ENCODE measurements at regions not wholly inside any gene's neighbourhood (a gene's known extent, or its start where the extent isn't known, plus 50 kb on each side); places are given as distances from the start of the nearest gene placed in this dataset.
"Not testable (repeated sequence)": the region's sequence is repeated elsewhere in the genome, so short reads cannot be mapped to it uniquely, and the experiment has no call there.

DNA sequence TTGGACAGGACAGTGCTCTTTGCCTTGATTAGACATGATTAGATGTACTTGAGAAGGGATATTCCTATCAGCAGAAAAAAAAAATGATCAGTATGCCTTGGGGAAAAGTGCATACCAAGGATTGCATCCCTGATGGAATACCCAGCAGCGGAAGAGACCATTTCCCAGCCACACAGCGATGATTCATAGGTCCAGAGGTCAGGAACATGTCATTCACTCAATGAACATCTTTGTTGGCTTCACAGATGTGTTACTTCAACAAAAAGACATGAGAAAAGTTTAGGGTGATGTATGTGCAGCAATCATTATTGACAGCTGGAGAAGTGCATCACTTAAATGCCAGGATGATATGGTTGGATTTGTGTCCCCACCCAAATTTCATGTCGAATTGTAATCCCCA, 293.5 kb downstream of the ZNF674 start:
- DNase-seq (no peak), ATAC-seq (no peak)
- intact Hi-C loops (cut with micrococcal nuclease): no loop called here

GRCh38 chrX:46250151-46250550, 295.1 kb downstream of the ZNF674 start:
- intact Hi-C loops (cut with micrococcal nuclease): no loop called here
- peak; percentile 36 for ATAC-seq

DNA sequence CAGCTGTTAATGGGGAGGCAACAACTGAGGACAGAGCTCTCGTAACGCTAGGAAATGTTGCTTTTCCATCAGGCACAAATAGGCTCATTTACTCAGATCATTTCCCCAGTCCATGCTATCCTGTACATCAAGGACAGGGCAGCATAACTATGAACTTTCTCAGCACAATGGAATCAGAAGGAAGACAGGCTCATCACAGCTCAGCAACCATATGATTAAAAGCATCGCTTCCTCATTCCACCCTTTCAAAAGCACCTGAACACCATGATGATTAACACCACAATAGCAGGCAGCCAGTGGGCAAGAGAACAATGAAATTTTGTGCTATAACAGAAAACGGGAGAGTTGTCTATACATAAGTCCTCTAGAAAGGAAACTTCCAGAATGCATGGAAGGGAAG, 297.8 kb downstream of the ZNF674 start:
- intact Hi-C loops (cut with micrococcal nuclease): no loop called here
- ATAC-seq (no peak), DNase-seq (no peak)

More at GRCh38 chrX:46250151-46250550, 295.1 kb downstream of the ZNF674 start:
- DNase-seq: no peak

- intact Hi-C loops (cut with micrococcal nuclease): no loop called here
- DNase-seq: no peak
- ATAC-seq: no peak
Observed at GRCh38 chrX:46244451-46244850, 300.8 kb downstream of the ZNF674 start.

- intact Hi-C loops (cut with micrococcal nuclease): no loop called here
- DNase-seq (no peak), ATAC-seq (no peak)
Observed at GRCh38 chrX:46236411-46236810, 308.8 kb downstream of the ZNF674 start.

GRCh38 chrX:46235778-46236177, 309.4 kb downstream of the ZNF674 start:
- intact Hi-C loops (cut with micrococcal nuclease): no loop called here
- DNase-seq (no peak), ATAC-seq (no peak)

GRCh38 chrX:46234775-46235174, 310.4 kb downstream of the ZNF674 start:
- intact Hi-C loops (cut with micrococcal nuclease): no loop called here
- no peak for ATAC-seq
- DNase-seq: no peak

- ATAC-seq (no peak), DNase-seq (no peak)
- intact Hi-C loops (cut with micrococcal nuclease): no loop called here
Observed at GRCh38 chrX:46228389-46228788, 316.8 kb downstream of the ZNF674 start.

DNA sequence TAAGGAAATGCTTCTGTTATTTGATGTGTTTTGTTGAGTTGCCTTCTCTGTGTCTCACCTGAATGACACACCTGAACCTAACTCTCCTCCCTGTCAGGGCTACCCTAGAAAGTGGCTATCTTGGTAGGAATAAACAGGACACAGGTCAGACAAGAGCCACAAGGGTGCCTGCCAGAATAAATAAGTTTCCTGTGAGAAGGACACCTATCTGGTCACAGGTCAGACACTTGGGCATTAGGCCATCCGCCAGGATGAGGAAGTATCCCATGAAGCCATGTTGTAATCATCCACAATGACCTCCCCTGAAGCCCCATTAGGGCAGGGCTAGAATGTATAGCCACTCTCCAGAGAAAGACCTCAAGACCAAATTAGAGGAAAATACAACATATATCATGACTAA, 318.8 kb downstream of the ZNF674 start:
- DNase-seq (no peak), ATAC-seq (no peak)
- intact Hi-C loops (cut with micrococcal nuclease): no loop called here

- intact Hi-C loops (cut with micrococcal nuclease): not testable (repeated sequence)
Observed at GRCh38 chrX:46223499-46223898, 321.7 kb downstream of the ZNF674 start.

DNA sequence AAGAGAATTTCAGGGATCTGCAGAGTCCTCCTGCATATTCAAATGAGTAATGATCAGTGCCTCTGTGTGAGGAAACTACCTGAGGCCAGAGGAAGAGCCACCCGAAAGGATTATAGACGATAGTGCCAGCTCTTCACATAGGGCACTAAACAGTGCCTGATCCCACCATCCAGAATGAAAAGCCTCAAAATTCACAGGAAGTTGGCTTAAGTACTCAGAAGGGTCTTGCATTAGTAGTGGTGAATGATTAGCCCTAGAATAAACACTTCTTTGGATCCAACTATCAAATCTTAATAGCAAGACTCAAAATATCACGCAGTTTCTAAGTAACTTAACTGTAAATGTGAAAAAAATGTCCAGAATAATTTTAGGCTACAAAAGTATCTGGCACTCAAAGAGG, 324.4 kb downstream of the ZNF674 start:
- DNase-seq: no peak
- no peak for ATAC-seq
- intact Hi-C loops (cut with micrococcal nuclease): no loop called here

More at GRCh38 chrX:46223499-46223898, 321.7 kb downstream of the ZNF674 start:
- DNase-seq, ATAC-seq: not testable (repeated sequence)

DNA sequence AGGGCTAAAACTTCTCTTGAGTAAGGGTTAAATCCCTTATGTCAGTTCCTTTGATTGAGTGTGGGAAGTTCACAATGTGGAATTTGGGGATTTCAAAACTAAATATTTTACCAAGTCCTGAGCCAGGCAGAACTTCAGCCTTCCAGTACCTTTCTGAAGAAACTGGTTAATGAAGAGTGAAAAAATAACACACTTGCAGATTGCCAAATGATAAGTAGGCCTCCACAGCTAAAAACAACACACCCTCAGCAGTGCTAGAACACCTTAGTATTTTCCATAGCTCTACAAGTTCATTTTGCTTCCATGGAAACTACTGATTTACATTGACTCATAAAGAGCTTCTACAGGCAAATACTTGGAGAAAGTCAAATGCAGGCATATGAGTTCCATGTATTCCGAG, 326.8 kb downstream of the ZNF674 start:
- ATAC-seq: no peak

DNA sequence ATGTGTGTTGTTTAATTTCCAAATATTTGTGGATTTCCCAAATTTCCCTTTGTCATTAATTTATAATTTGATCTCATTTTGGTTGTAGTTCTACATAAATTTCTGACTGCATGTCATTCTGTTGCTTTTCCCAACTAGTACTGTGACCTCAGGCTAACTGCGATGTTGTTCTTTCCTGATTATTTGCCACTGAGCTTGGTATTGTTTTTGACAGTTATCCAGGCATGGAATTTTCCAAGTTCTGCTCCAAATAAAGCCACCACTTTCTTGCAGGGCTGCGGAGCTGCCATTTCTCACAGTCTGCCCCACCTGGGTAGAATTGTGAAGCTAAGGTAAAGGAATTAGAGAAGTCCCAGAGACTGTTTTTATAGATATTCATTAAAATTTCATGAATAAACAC, 328.8 kb downstream of the ZNF674 start:
- intact Hi-C loops (cut with micrococcal nuclease): no loop called here
- ATAC-seq: no peak
- DNase-seq: no peak

More for the DNA sequence above, 326.8 kb downstream of the ZNF674 start:
- DNase-seq: no peak
- intact Hi-C loops (cut with micrococcal nuclease): no loop called here

GRCh38 chrX:46211079-46211478, 334.1 kb downstream of the ZNF674 start:
- DNase-seq (no peak), ATAC-seq (no peak)
- intact Hi-C loops (cut with micrococcal nuclease): no loop called here

DNA sequence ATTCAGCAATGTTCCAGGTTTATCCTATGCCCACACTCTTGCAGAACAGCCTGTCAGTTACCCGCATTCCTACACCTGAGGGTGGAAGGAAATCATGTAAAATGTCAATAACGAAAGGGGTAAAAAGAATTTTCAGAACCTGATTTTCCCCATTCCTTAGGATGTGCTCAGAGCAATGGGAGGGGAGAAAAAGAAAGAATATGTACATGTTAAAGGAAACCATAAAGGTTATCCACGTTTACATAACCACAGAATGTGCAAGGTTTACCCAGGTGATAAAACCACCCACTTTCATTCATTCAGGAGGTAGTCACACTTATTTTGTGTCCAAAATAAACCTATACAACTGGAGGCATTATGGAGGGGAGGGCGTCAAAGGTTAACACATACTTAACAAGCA, 335.5 kb downstream of the ZNF674 start:
- ATAC-seq (no peak), DNase-seq (no peak)
- intact Hi-C loops (cut with micrococcal nuclease): no loop called here

- DNase-seq (no peak), ATAC-seq (no peak)
- intact Hi-C loops (cut with micrococcal nuclease): no loop called here
Observed at GRCh38 chrX:46209037-46209436, 336.2 kb downstream of the ZNF674 start.

- peak; percentile 41 for ATAC-seq
- DNase-seq: no peak
- intact Hi-C loops (cut with micrococcal nuclease): no loop called here
Observed at GRCh38 chrX:46208225-46208854, 336.9 kb downstream of the ZNF674 start.

- no peak for DNase-seq
- intact Hi-C loops (cut with micrococcal nuclease): no loop called here
- no peak for ATAC-seq
Observed at GRCh38 chrX:46204721-46205422, 340.3 kb downstream of the ZNF674 start.

- intact Hi-C loops (cut with micrococcal nuclease): no loop called here
- ATAC-seq: no peak
- DNase-seq: no peak
Observed at GRCh38 chrX:46202733-46203514, 342.3 kb downstream of the ZNF674 start.

DNA sequence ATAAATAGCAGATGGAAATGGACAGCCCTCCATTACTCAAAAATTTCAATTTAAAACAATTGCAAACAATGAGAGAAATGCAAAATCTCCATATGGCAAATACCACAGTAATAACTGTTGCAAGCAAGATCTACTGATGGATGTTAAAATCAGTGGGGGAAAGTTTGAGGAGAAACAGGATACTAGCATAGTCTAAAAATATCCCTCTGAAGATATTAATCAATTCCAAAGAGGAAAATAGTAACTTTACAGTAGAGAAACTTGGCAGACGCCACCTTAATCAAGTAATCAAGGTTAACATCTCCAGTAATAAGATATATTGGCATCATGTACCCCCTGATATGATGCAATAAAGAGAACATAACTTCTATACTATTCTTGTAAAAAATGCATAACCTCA, 344.8 kb downstream of the ZNF674 start:
- intact Hi-C loops (cut with micrococcal nuclease): no loop called here
- no peak for ATAC-seq
- no peak for DNase-seq

Data from left ventricle myocardium superior (tissue), 1 donor.